ENCODE measurements at regions not wholly inside any gene's neighbourhood (a gene's known extent, or its start where the extent isn't known, plus 50 kb on each side); places are given as distances from the start of the nearest gene placed in this dataset.

DNA sequence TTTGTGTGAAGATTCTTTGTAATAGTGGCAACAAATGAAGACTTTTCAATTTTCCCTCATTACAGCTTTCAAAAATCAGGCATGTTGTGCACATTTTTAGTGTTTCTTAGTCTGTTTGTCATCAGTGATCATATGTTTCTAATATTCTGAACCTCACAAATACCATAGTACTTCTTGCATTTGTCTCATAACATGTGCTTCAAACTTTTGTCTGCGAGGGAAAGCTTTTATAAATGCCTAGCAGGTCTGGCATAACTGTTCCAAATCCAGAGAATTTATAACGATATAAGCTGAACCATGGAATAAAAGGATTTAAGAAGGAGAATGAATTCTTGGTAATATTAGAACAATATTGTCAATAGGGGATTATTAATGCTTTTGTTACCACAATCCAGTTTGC is 670.2 kb downstream of the RFPL4B start:
- TF ChIP-seq, protein P1, sequence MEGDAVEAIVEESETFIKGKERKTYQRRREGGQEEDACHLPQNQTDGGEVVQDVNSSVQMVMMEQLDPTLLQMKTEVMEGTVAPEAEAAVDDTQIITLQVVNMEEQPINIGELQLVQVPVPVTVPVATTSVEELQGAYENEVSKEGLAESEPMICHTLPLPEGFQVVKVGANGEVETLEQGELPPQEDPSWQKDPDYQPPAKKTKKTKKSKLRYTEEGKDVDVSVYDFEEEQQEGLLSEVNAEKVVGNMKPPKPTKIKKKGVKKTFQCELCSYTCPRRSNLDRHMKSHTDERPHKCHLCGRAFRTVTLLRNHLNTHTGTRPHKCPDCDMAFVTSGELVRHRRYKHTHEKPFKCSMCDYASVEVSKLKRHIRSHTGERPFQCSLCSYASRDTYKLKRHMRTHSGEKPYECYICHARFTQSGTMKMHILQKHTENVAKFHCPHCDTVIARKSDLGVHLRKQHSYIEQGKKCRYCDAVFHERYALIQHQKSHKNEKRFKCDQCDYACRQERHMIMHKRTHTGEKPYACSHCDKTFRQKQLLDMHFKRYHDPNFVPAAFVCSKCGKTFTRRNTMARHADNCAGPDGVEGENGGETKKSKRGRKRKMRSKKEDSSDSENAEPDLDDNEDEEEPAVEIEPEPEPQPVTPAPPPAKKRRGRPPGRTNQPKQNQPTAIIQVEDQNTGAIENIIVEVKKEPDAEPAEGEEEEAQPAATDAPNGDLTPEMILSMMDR (IDR thresholded peaks at IDR 0.05) = no peak
- TF ChIP-seq TCF12 (IDR thresholded peaks at IDR 0.05) (peak; percentile 69), GABPA (IDR thresholded peaks at IDR 0.05; ENCODE audit: low read depth) (no peak), RAD21 (IDR thresholded peaks at IDR 0.05; ENCODE audit: low read length) (no peak)

All from SK-N-SH (cell line).